Stomach (tissue), 4 donors: ENCODE measurements at regions not wholly inside any gene's neighbourhood (a gene's known extent, or its start where the extent isn't known, plus 50 kb on each side); places are given as distances from the start of the nearest gene placed in this dataset.

Experiments
- POLR2A ChIP-seq, 4 donors: fragments of 450-650 bp; IDR thresholded peaks; one replicate each; pipeline ENCODE4 v1.6.1; 2016; ENCODE audit warnings: antibody characterized with exemption in 4 of 4, control low read depth in 2 of 4, mild to moderate bottlenecking in 1 of 4, moderate library complexity in 1 of 4
- POLR2AphosphoS5 ChIP-seq, 3 donors: sonication (generic); formaldehyde crosslinking; IDR thresholded peaks; one replicate each; pipeline ENCODE4 v1.6.1; 2016; ENCODE audit warnings: antibody characterized with exemption in 3 of 3
- TF ChIP-seq, protein P1 (sequence below), 7 experiments: fragments of 450-650 bp in 4 of 7; fragments of 200-600 bp in 3 of 7; sonication (generic) in 3 of 7; IDR thresholded peaks; one replicate each; pipeline ENCODE4 v1.5.1; 2016 to 2019; ENCODE audit warnings: antibody characterized with exemption in 7 of 7, control low read depth in 2 of 7, mild to moderate bottlenecking in 1 of 7

GRCh38 chr16:14364386-14365199 is 265.5 kb downstream of the PARN start:
- TF ChIP-seq, protein P1, sequence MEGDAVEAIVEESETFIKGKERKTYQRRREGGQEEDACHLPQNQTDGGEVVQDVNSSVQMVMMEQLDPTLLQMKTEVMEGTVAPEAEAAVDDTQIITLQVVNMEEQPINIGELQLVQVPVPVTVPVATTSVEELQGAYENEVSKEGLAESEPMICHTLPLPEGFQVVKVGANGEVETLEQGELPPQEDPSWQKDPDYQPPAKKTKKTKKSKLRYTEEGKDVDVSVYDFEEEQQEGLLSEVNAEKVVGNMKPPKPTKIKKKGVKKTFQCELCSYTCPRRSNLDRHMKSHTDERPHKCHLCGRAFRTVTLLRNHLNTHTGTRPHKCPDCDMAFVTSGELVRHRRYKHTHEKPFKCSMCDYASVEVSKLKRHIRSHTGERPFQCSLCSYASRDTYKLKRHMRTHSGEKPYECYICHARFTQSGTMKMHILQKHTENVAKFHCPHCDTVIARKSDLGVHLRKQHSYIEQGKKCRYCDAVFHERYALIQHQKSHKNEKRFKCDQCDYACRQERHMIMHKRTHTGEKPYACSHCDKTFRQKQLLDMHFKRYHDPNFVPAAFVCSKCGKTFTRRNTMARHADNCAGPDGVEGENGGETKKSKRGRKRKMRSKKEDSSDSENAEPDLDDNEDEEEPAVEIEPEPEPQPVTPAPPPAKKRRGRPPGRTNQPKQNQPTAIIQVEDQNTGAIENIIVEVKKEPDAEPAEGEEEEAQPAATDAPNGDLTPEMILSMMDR (IDR thresholded peaks at IDR 0.05) = no peak
- TF ChIP-seq POLR2AphosphoS5 (IDR thresholded peaks at IDR 0.05) (no peak), POLR2A (IDR thresholded peaks at IDR 0.05) (no peak)
